ENCODE measurements at regions not wholly inside any gene's neighbourhood (a gene's known extent, or its start where the extent isn't known, plus 50 kb on each side); places are given as distances from the start of the nearest gene placed in this dataset.

GRCh38 chr18:26624443-26624842 is 76.1 kb upstream of the KCTD1 start:
- TF ChIP-seq, protein P1, sequence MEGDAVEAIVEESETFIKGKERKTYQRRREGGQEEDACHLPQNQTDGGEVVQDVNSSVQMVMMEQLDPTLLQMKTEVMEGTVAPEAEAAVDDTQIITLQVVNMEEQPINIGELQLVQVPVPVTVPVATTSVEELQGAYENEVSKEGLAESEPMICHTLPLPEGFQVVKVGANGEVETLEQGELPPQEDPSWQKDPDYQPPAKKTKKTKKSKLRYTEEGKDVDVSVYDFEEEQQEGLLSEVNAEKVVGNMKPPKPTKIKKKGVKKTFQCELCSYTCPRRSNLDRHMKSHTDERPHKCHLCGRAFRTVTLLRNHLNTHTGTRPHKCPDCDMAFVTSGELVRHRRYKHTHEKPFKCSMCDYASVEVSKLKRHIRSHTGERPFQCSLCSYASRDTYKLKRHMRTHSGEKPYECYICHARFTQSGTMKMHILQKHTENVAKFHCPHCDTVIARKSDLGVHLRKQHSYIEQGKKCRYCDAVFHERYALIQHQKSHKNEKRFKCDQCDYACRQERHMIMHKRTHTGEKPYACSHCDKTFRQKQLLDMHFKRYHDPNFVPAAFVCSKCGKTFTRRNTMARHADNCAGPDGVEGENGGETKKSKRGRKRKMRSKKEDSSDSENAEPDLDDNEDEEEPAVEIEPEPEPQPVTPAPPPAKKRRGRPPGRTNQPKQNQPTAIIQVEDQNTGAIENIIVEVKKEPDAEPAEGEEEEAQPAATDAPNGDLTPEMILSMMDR (IDR thresholded peaks at IDR 0.05): no peak
- TF ChIP-seq POLR2A (IDR thresholded peaks at IDR 0.05): no peak

All from prostate gland (tissue), 2 donors.